Ovary (tissue), 3 donors: ENCODE measurements at regions not wholly inside any gene's neighbourhood (a gene's known extent, or its start where the extent isn't known, plus 50 kb on each side); places are given as distances from the start of the nearest gene placed in this dataset.

Experiments used
- CTCF ChIP-seq, 3 donors: fragments of 450-650 bp in 2 of 3; fragments of 200-600 bp in 1 of 3; IDR thresholded peaks; one replicate each; pipeline versions ENCODE4 v1.5.1 to v1.8.0; 2016 to 2022; ENCODE audit warnings: antibody characterized with exemption in 3 of 3, mild to moderate bottlenecking in 1 of 3
- EP300 ChIP-seq: sonication (generic); formaldehyde crosslinking; IDR thresholded peaks from one replicate; pipeline ENCODE4 v1.6.1; 2017; ENCODE audit warnings: antibody characterized with exemption
- POLR2A ChIP-seq: fragments of 450-650 bp; IDR thresholded peaks from one replicate; pipeline ENCODE4 v1.6.1; 2017; ENCODE audit warnings: antibody characterized with exemption, mild to moderate bottlenecking, moderate library complexity
- donor health status: DM: no; HTN: no; CAD: no.

GRCh38 chr12:127582074-127582473 is 684.9 kb upstream of the TMEM132C start:
- TF ChIP-seq CTCF (IDR thresholded peaks at IDR 0.05) (no peak), EP300 (no peak), POLR2A (no peak)
